Gastroesophageal sphincter (tissue), 4 donors: ENCODE measurements at regions not wholly inside any gene's neighbourhood (a gene's known extent, or its start where the extent isn't known, plus 50 kb on each side); places are given as distances from the start of the nearest gene placed in this dataset.

Source experiments
- ATAC-seq: fragments of 150-250 bp; one replicate; pipeline ENCODE4 v1.9.1; 2016; ENCODE audit warnings: mild to moderate bottlenecking, moderate library complexity
- H3K27ac ChIP-seq, 4 donors: fragments of 200-600 bp; sonication (generic) in 3 of 4; 1 replicate in 3 of 4; 2 replicates in 1 of 4; pipeline ENCODE4 v1.5.1; 2016 to 2019
- H3K27me3 ChIP-seq: fragments of 200-600 bp; sonication (generic); one replicate; pipeline ENCODE4 v1.5.1; 2019
- H3K36me3 ChIP-seq, 2 donors: fragments of 200-600 bp; sonication (generic); one replicate each; pipeline ENCODE4 v1.5.1; 2019; ENCODE audit warnings: control low read depth in 1 of 2
- H3K4me1 ChIP-seq, 3 donors: fragments of 200-600 bp; sonication (generic); 1 replicate in 2 of 3; 2 replicates in 1 of 3; pipeline ENCODE4 v1.5.1; 2016 to 2019; ENCODE audit warnings: control low read depth in 2 of 3
- H3K4me3 ChIP-seq, 2 donors: fragments of 200-600 bp; sonication (generic); one replicate each; pipeline ENCODE4 v1.5.1; 2019; ENCODE audit warnings: mild to moderate bottlenecking in 1 of 2, moderate library complexity in 1 of 2
- H3K9me3 ChIP-seq, 3 donors: fragments of 200-600 bp; sonication (generic); one replicate each; pipeline ENCODE4 v1.5.1; 2017 to 2019; ENCODE audit warnings: control low read depth in 2 of 3
- EP300 ChIP-seq: sonication (generic); formaldehyde crosslinking; IDR thresholded peaks from one replicate; pipeline ENCODE4 v1.6.1; 2017; ENCODE audit warnings: antibody characterized with exemption, mild to moderate bottlenecking
- POLR2A ChIP-seq, 2 donors: fragments of 450-650 bp; IDR thresholded peaks; one replicate each; pipeline ENCODE4 v1.6.1; 2017; ENCODE audit warnings: antibody characterized with exemption in 2 of 2, mild to moderate bottlenecking in 2 of 2, moderate library complexity in 1 of 2
- POLR2AphosphoS5 ChIP-seq: sonication (generic); formaldehyde crosslinking; IDR thresholded peaks from one replicate; pipeline ENCODE4 v1.6.1; 2017; ENCODE audit warnings: antibody characterized with exemption
- WGBS, 2 donors: methylation state at CpG; one replicate each; pipeline ENCODE4 v1.1.5; 2018; ENCODE audit warnings: low coverage in 1 of 2; 5-methylcytosine and 5-hydroxymethylcytosine counted together
- TF ChIP-seq, protein P1 (sequence below), 4 experiments: fragments of 200-600 bp in 2 of 4; fragments of 450-650 bp in 2 of 4; sonication (generic) in 1 of 4; IDR thresholded peaks; one replicate each; pipeline ENCODE4 v1.5.1; 2017 to 2019; ENCODE audit warnings: antibody characterized with exemption in 4 of 4, mild to moderate bottlenecking in 2 of 4, moderate library complexity in 2 of 4

DNA sequence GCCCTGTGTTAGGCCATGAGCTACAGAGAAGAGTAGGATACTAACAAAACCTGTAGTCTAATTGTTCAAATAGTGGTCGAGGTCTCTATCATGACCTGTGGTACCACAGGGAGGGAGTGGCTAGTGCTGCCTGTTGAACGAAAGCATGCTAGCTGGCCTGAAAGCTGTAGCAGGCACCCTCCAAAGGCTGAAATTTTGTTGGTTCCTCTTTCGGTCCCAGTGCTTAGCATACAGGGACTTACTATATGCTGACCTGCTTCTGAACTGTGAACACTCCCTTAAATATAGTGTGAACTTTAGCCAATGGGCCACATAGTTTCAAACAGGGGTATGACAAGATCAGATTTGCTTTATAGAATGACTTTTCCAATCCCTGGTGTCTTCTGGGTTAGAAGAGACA is 113.4 kb downstream of the PJA1 start:
- H3K4me3 ChIP-seq: no peak overlapping the region
- H3K36me3 ChIP-seq: no peaks in the 10 kb centered on the region
- no peaks in the 10 kb centered on the region for H3K9me3 ChIP-seq
- H3K27ac ChIP-seq: no peak overlapping the region
- H3K27me3 ChIP-seq: no peaks in the 10 kb centered on the region
- WGBS, 2 donors: no CpG with 5 or more reads among the region's 3 CpGs
- ATAC-seq: no peak
- TF ChIP-seq POLR2A (IDR thresholded peaks at IDR 0.05): no peak
- TF ChIP-seq, protein P1, sequence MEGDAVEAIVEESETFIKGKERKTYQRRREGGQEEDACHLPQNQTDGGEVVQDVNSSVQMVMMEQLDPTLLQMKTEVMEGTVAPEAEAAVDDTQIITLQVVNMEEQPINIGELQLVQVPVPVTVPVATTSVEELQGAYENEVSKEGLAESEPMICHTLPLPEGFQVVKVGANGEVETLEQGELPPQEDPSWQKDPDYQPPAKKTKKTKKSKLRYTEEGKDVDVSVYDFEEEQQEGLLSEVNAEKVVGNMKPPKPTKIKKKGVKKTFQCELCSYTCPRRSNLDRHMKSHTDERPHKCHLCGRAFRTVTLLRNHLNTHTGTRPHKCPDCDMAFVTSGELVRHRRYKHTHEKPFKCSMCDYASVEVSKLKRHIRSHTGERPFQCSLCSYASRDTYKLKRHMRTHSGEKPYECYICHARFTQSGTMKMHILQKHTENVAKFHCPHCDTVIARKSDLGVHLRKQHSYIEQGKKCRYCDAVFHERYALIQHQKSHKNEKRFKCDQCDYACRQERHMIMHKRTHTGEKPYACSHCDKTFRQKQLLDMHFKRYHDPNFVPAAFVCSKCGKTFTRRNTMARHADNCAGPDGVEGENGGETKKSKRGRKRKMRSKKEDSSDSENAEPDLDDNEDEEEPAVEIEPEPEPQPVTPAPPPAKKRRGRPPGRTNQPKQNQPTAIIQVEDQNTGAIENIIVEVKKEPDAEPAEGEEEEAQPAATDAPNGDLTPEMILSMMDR (IDR thresholded peaks at IDR 0.05): no peak
- TF ChIP-seq EP300: no peak
- TF ChIP-seq POLR2AphosphoS5: no peak
- H3K4me1 ChIP-seq: no peaks in the 10 kb centered on the region

DNA sequence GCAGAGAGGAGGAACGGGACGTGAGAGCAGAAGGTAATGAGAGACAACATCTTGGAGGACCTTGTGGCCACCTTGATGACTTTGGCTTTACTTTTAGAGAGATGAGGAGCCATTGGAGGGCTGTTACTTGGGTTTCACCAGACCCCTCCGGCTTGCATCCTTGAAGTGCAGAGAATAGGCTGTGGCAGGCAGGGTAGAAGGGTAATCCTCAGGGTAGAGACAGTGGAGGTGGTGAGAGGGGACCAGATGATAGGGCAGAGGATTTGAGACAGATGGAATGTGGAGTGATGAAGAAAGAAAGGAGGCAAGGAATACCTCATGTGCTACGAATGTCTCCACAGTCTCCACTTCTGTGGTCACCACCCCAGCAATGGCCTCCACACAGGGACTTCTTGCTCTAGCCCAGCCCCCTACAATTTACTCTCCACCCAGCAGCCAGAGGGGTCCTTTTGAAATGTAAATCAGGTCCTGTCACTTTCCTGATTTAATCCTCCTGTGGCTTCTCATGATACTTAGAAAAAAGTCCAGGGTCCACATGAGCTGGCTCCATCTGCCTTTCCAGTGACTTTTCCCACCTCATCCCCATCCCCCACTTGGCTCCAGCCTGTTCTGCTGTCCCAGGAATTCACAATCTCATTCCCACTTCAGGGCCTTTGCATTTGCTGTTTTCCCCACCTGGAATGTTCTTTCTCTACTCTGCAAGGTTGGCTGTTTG is 115.0 kb downstream of the PJA1 start:
- Histone ChIP-seq H3K27ac (no peak overlapping the region), H3K4me1 (no peaks in the 10 kb centered on the region), H3K36me3 (no peaks in the 10 kb centered on the region), H3K27me3 (no peaks in the 10 kb centered on the region), H3K9me3 (no peaks in the 10 kb centered on the region), H3K4me3 (no peak overlapping the region)
- TF ChIP-seq POLR2AphosphoS5 (no peak), POLR2A (IDR thresholded peaks at IDR 0.05) (no peak)
- TF ChIP-seq, protein P1 (IDR thresholded peaks at IDR 0.05): no peak
- WGBS, 2 donors: 86 to 88% methylated on average over 1 to 4 of the region's 4 CpGs
- ATAC-seq: no peak

DNA sequence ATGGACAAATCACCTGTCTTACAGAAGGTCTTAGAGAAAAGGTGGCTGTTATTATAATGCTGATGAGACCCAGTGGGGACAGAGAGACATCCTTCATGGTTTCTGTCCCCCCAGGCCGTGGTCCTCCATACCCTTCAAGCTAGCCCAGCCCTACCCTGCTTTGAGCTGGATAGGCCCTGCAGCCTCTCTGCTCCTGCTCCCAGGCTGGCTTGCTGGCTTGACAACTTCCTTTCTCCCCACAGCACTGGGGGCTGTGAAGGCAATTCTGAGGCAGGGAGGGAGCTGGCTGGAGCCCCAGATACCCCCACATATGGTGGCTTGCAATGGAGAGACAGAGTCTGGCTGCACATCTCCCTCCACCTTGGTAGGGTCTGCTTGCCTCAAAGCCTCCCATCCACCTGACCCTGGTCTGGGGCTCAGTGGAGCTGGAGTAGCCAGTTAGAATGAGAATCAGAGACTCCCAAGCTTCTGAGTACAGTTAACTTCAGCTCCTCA is 118.2 kb downstream of the PJA1 start:
- TF ChIP-seq EP300 (no peak), POLR2AphosphoS5 (no peak), POLR2A (IDR thresholded peaks at IDR 0.05) (no peak)
- TF ChIP-seq, protein P1 (IDR thresholded peaks at IDR 0.05): no peak
- Histone ChIP-seq H3K9me3 (no peaks in the 10 kb centered on the region), H3K36me3 (no peaks in the 10 kb centered on the region), H3K4me3 (no peak overlapping the region), H3K4me1 (no peaks in the 10 kb centered on the region), H3K27ac (no peak overlapping the region), H3K27me3 (no peaks in the 10 kb centered on the region)
- ATAC-seq: no peak
- WGBS, 2 donors: 100% methylated on average over 1 of the region's 1 CpG; no CpG with 5 or more reads in 1 of the 2 donors

DNA sequence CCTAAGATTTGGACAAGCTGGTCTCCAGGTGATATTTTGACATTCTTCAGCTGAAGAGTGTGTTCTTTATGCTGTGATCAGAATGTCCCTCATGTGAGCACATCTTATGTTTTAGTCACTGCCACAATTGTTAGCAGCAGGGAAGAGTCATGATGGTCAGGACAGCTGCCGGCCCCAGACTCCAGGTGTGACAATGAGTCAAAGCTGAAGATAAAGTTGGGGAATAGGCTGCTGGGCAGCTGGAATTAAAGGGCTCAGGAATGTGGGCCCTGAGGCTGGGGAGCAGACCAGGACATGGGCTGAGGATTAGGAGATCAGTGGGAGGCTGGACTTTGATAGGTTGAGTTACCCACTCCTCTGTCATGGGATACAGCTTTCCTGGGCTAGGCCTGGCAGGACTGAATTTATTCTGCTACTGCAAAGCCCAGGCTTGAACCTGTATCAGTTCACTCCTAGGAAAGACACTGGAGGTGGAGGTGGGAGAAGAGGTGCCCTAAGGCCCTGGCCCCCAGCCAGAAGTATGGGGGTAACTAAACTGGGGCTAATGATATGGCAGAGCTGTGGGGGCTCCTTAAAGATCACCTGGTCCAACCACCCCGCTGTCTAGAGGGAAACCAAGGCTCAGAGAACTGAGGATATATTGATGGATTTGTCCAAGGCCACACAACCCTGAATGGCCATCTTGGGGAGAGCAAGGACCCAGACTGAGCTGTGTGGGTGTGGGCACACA is 119.5 kb downstream of the PJA1 start:
- ATAC-seq: no peak

More for the DNA sequence above, 119.5 kb downstream of the PJA1 start:
- TF ChIP-seq POLR2AphosphoS5: no peak
- TF ChIP-seq POLR2A (IDR thresholded peaks at IDR 0.05): no peak
- TF ChIP-seq EP300: no peak
- TF ChIP-seq, protein P1 (IDR thresholded peaks at IDR 0.05): no peak
- Histone ChIP-seq H3K27ac (no peak overlapping the region), H3K4me1 (no peaks in the 10 kb centered on the region), H3K36me3 (no peaks in the 10 kb centered on the region), H3K4me3 (no peak overlapping the region), H3K27me3 (no peaks in the 10 kb centered on the region), H3K9me3 (no peaks in the 10 kb centered on the region)
- WGBS, 2 donors: 40% methylated on average over 1 of the region's 2 CpGs; no CpG with 5 or more reads in 1 of the 2 donors
